GM12878 (cell line): ENCODE measurements at regions not wholly inside any gene's neighbourhood (a gene's known extent, or its start where the extent isn't known, plus 50 kb on each side); places are given as distances from the start of the nearest gene placed in this dataset.

ENCODE experiments used
- ATAC-seq: fragments of 200-7000 bp; cut with Tn5 transposase; 3 replicates; pipeline ENCODE4 v1.9.1; 2020; ENCODE audit warnings: mild to moderate bottlenecking, moderate library complexity
- BruUV-seq: library from RNA; stranded (reverse); fragments of 400-500 nt; replicated peaks from 2 replicates; lab custom pipeline; 2021; lab: Mats Ljungman, UMichigan
- CTCF ChIA-PET: fragments of 300-600 bp; sonication (Branson Sonifier 250); formaldehyde crosslinking; extraction: SDS; loops from one replicate; lab custom pipeline; 2021; ENCODE audit warnings: inconsistent platforms; lab: Yijun Ruan, JAX
- POLR2A ChIA-PET: fragments of 350-600 bp; formaldehyde crosslinking; extraction: SDS; loops from one replicate; lab custom pipeline; 2021; ENCODE audit warnings: inconsistent platforms; lab: Charles Lee
- RAD21 ChIA-PET: fragments of 300-600 bp; sonication (Branson Sonifier 250); formaldehyde crosslinking; loops from one replicate; lab custom pipeline; 2023; ENCODE audit warnings: antibody characterized with exemption; ENCODE audit not compliant: unreplicated experiment; lab: Charles Lee
- SMC1A ChIA-PET: fragments of 300-600 bp; sonication (Branson Sonifier 250); formaldehyde crosslinking; loops from one replicate; lab custom pipeline; 2023; ENCODE audit not compliant: unreplicated experiment, uncharacterized antibody; lab: Charles Lee
- DNase-seq: peaks from one replicate; pipeline ENCODE4 v3.0.0-alpha.2; 2011; ENCODE audit warnings: low read depth, low spot score
- FAIRE-seq: peaks from 3 replicates; lab custom pipeline; 2011; peaks lifted over from hg19 to GRCh38; lab: Jason Lieb, UNC
- H2AFZ ChIP-seq: 2 replicates; pipeline ENCODE4 v1.6.0; 2011; ENCODE audit warnings: low read depth, low read length, control low read depth; ENCODE audit not compliant: control insufficient read depth
- H3K27ac ChIP-seq: 2 replicates; pipeline ENCODE4 v1.5.1; 2011; ENCODE audit warnings: control low read depth; ENCODE audit not compliant: control insufficient read depth, insufficient read depth
- H3K27me3 ChIP-seq, 2 experiments: replicated peaks in 1 of 2; 2 replicates each; pipeline versions ENCODE4 v1.6.0 to v1.6.1; 2011; ENCODE audit warnings: low read length in 1 of 2; ENCODE audit not compliant: control insufficient read depth in 2 of 2, insufficient read depth in 2 of 2
- H3K36me3 ChIP-seq, 2 experiments: 2 replicates each; pipeline ENCODE4 v1.5.1; 2011; ENCODE audit warnings: low read length in 1 of 2; ENCODE audit not compliant: control insufficient read depth in 2 of 2, insufficient read depth in 2 of 2
- H3K4me1 ChIP-seq: 2 replicates; pipeline ENCODE4 v1.6.1; 2011; ENCODE audit warnings: mild to moderate bottlenecking, low read length, moderate library complexity, mixed read lengths; ENCODE audit not compliant: control insufficient read depth, insufficient read depth
- H3K4me2 ChIP-seq: 2 replicates; pipeline ENCODE4 v1.6.0; 2011; ENCODE audit warnings: control low read depth; ENCODE audit not compliant: control insufficient read depth, insufficient read depth
- H3K4me3 ChIP-seq: fragments of 200-600 bp; sonication (generic); 2 replicates; pipeline ENCODE4 v1.5.1; 2016
- H3K79me2 ChIP-seq: 2 replicates; pipeline ENCODE4 v1.6.0; 2011; ENCODE audit warnings: low read length; ENCODE audit not compliant: control insufficient read depth, insufficient read depth
- H3K9ac ChIP-seq: 2 replicates; pipeline ENCODE4 v1.8.0; 2011; ENCODE audit warnings: low read length, control low read depth, mixed read lengths; ENCODE audit not compliant: control insufficient read depth, insufficient read depth
- H3K9me3 ChIP-seq: replicated peaks from 3 replicates; pipeline ENCODE4 v1.5.1; 2011; ENCODE audit warnings: mild to moderate bottlenecking, low read length; ENCODE audit not compliant: control insufficient read depth, insufficient read depth
- H4K20me1 ChIP-seq: 2 replicates; pipeline ENCODE4 v1.6.0; 2011; ENCODE audit not compliant: control insufficient read depth, insufficient read depth
- BMI1 ChIP-seq: fragments of 450-650 bp; IDR thresholded peaks from 2 replicates; pipeline ENCODE4 v1.6.1; 2016; ENCODE audit warnings: mild to moderate bottlenecking, moderate library complexity, borderline replicate concordance
- CBX5 ChIP-seq: sonication (generic); IDR thresholded peaks from 2 replicates; pipeline ENCODE4 v1.6.1; 2016; ENCODE audit warnings: low read depth, moderate library complexity, mild to moderate bottlenecking, inconsistent platforms
- E2F8 ChIP-seq: fragments of 450-650 bp; IDR thresholded peaks from 2 replicates; pipeline ENCODE4 v1.6.1; 2018; ENCODE audit warnings: mild to moderate bottlenecking, low read depth, moderate library complexity; ENCODE audit not compliant: partially characterized antibody
- IKZF2 ChIP-seq, 2 experiments: fragments of 450-650 bp; IDR thresholded peaks; 2 replicates each; pipeline ENCODE4 v1.6.1; 2017; ENCODE audit warnings: mild to moderate bottlenecking in 2 of 2, moderate library complexity in 2 of 2
- JUND ChIP-seq: IDR thresholded peaks from 2 replicates; pipeline ENCODE4 v1.6.1; 2012; ENCODE audit warnings: low read depth, mild to moderate bottlenecking, low read length, improper control_type of control experiment, moderate library complexity
- NFXL1 ChIP-seq: fragments of 450-650 bp; IDR thresholded peaks from 2 replicates; pipeline ENCODE4 v1.6.1; 2017; ENCODE audit warnings: antibody characterized with exemption, mild to moderate bottlenecking, borderline replicate concordance
- NFYB ChIP-seq: IDR thresholded peaks from 2 replicates; pipeline ENCODE4 v1.6.1; 2011; ENCODE audit warnings: low read depth, mild to moderate bottlenecking, low read length, improper control_type of control experiment, moderate library complexity; ENCODE audit not compliant: insufficient read depth
- PAX5 ChIP-seq: IDR thresholded peaks from 2 replicates; pipeline ENCODE4 v1.6.1; 2011; ENCODE audit warnings: low read depth, low read length, borderline replicate concordance
- RCOR1 ChIP-seq: conservative IDR thresholded peaks from 2 replicates; pipeline ENCODE4 v1.6.1; 2012; ENCODE audit warnings: low read depth, low read length, improper control_type of control experiment
- REST ChIP-seq: IDR thresholded peaks from 2 replicates; pipeline ENCODE4 v1.6.1; 2012; ENCODE audit warnings: mild to moderate bottlenecking, low read depth, low read length
- SUZ12 ChIP-seq: fragments of 200-600 bp; sonication (generic); IDR thresholded peaks from one replicate; pipeline ENCODE4 v1.6.1; 2018; ENCODE audit warnings: antibody characterized with exemption, mild to moderate bottlenecking; ENCODE audit not compliant: unreplicated experiment
- TAF1 ChIP-seq: IDR thresholded peaks from 2 replicates; pipeline ENCODE4 v1.6.1; 2011; ENCODE audit warnings: mild to moderate bottlenecking, low read depth, low read length, borderline replicate concordance
- TCF3 ChIP-seq: IDR thresholded peaks from 2 replicates; pipeline ENCODE4 v1.6.1; 2012; ENCODE audit warnings: low read depth, mild to moderate bottlenecking, low read length, borderline replicate concordance; ENCODE audit not compliant: insufficient read depth
- ZBTB33 ChIP-seq: fragments of 450-650 bp; IDR thresholded peaks from 2 replicates; pipeline ENCODE4 v1.6.1; 2017; ENCODE audit warnings: mild to moderate bottlenecking
- WGBS: methylation state at CpG from one replicate; pipeline ENCODE4 v1.1.6; 2016; ENCODE audit warnings: low lambda C conversion rate; ENCODE audit not compliant: insufficient replicate concordance, insufficient coverage; ENCODE audit errors: missing lambda C conversion rate; 5-methylcytosine and 5-hydroxymethylcytosine counted together
- in situ Hi-C: fragments of 300-500 bp; cut with MboI; formaldehyde crosslinking; loops from 9 replicates; pipeline ENCODE4 v1.14.3; 2018; ENCODE audit warnings: mixed read lengths
- intact Hi-C: fragments of 100-400 bp; cut with micrococcal nuclease; formaldehyde crosslinking; loops from one replicate; pipeline ENCODE4 v1.14.2; 2022; ENCODE audit not compliant: unreplicated experiment
- TF ChIP-seq, protein P1 (sequence below): fragments of 450-650 bp; IDR thresholded peaks from 2 replicates; pipeline ENCODE4 v1.6.1; 2017; ENCODE audit warnings: mild to moderate bottlenecking, low read depth, inconsistent platforms; ENCODE audit not compliant: poor library complexity, severe bottlenecking

DNA sequence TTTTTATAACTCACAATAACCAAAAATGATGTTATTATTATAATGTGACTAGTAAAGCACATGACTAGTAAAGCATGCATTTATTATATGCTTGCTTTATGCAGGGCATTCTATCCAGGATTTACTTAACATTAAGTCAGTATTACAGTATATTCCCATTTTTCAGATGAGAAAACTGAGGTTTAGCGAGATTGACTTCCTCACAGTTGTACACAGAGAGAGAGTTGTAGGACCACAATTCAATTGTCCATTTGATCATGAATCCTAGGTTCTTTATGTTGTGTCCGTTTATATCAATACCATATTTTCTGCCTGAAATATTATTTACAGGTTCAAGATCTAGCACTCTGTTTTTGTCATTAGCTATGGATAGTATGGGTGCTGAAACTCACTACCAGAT lies 301.5 kb downstream of the PRL start:
- FAIRE-seq, result no peak
- Histone ChIP-seq H3K27me3 (no peaks in the 10 kb centered on the region), H3K9me3 (no peaks in the 10 kb centered on the region), H3K9ac (no peak overlapping the region), H3K4me3 (no peak overlapping the region), H3K27ac (no peak overlapping the region), H4K20me1 (no peaks in the 10 kb centered on the region), H3K36me3 (no peaks in the 10 kb centered on the region), H3K79me2 (no peaks in the 10 kb centered on the region), H3K4me2 (no peak overlapping the region), H2AFZ (no peak overlapping the region), H3K4me1 (no peaks in the 10 kb centered on the region; the same call in 1 of the 2 replicates)
- no peak for ATAC-seq
- no peak for DNase-seq
- intact Hi-C loops (no loop called here), in situ Hi-C loops (no loop called here)
- SMC1A ChIA-PET, result no interaction called here
- BruUV-seq, result no TSS peak
- WGBS, result 76% methylated on average over 2 of the region's 2 CpGs
- RAD21 ChIA-PET, result no interaction called here
- POLR2A ChIA-PET, result no interaction called here
- CTCF ChIA-PET, result no interaction called here
- TF ChIP-seq, protein P1, sequence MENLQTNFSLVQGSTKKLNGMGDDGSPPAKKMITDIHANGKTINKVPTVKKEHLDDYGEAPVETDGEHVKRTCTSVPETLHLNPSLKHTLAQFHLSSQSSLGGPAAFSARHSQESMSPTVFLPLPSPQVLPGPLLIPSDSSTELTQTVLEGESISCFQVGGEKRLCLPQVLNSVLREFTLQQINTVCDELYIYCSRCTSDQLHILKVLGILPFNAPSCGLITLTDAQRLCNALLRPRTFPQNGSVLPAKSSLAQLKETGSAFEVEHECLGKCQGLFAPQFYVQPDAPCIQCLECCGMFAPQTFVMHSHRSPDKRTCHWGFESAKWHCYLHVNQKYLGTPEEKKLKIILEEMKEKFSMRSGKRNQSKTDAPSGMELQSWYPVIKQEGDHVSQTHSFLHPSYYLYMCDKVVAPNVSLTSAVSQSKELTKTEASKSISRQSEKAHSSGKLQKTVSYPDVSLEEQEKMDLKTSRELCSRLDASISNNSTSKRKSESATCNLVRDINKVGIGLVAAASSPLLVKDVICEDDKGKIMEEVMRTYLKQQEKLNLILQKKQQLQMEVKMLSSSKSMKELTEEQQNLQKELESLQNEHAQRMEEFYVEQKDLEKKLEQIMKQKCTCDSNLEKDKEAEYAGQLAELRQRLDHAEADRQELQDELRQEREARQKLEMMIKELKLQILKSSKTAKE, result no peak
- TF ChIP-seq REST (no peak), RCOR1 (no peak), JUND (no peak), NFYB (no peak), SUZ12 (no peak), BMI1 (no peak), ZBTB33 (no peak), CBX5 (no peak), E2F8 (no peak), TAF1 (no peak), PAX5 (no peak), NFXL1 (no peak), IKZF2 (IDR thresholded peaks at IDR 0.05) (no peak), TCF3 (no peak)
